ENCODE measurements at regions not wholly inside any gene's neighbourhood (a gene's known extent, or its start where the extent isn't known, plus 50 kb on each side); places are given as distances from the start of the nearest gene placed in this dataset.

GRCh38 chr3:161649900-161650484, 153.4 kb downstream of the OTOL1 start:
- DNase-seq = no peak
- Histone ChIP-seq H3K27me3 (no peaks in the 10 kb centered on the region), H3K4me3 (no peak overlapping the region), H3K9me3 (no peaks in the 10 kb centered on the region), H3K27ac (no peak overlapping the region), H3K4me1 (no peaks in the 10 kb centered on the region), H3K36me3 (replicated peaks in 1 of 2; ENCODE audit: insufficient read depth in 1 of 2, low read depth in 2 of 2) (no peaks in the 10 kb centered on the region)
- WGBS, 2 donors = 52 to 53% methylated on average over 3 of the region's 3 CpGs
- ATAC-seq = no peak
- intact Hi-C loops (cut with DNase I) = no loop called here
- no peak for TF ChIP-seq POLR2A (IDR thresholded peaks at IDR 0.05)

- no peaks in the 10 kb centered on the region for H3K4me1 ChIP-seq
- no peaks in the 10 kb centered on the region for H3K9me3 ChIP-seq
- no peak for ATAC-seq
- TF ChIP-seq POLR2A (IDR thresholded peaks at IDR 0.05) (no peak), CTCF (IDR thresholded peaks at IDR 0.05) (no peak)
- intact Hi-C loops (cut with DNase I) = no loop called here
- H3K27ac ChIP-seq = no peak overlapping the region
- WGBS, 2 donors = 37 to 39% methylated on average over 1 of the region's 1 CpG
- DNase-seq = no peak
- H3K4me3 ChIP-seq = no peak overlapping the region
- H3K36me3 ChIP-seq (replicated peaks in 1 of 2; ENCODE audit: insufficient read depth in 1 of 2, low read depth in 2 of 2) = no peaks in the 10 kb centered on the region
- no peaks in the 10 kb centered on the region for H3K27me3 ChIP-seq
Observed at GRCh38 chr3:161657786-161658185, 161.2 kb downstream of the OTOL1 start.

- no peak for TF ChIP-seq CTCF (IDR thresholded peaks at IDR 0.05)
- TF ChIP-seq POLR2A (IDR thresholded peaks at IDR 0.05) = no peak
- no peak overlapping the region for H3K27ac ChIP-seq
- 36 to 64% methylated on average over 2 of the region's 2 CpGs for WGBS, 2 donors
- no peaks in the 10 kb centered on the region for H3K27me3 ChIP-seq
- DNase-seq (no peak), ATAC-seq (no peak)
- no peaks in the 10 kb centered on the region for H3K9me3 ChIP-seq
- H3K4me1 ChIP-seq = no peaks in the 10 kb centered on the region
- intact Hi-C loops (cut with DNase I) = no loop called here
- no peaks in the 10 kb centered on the region for H3K36me3 ChIP-seq (replicated peaks in 1 of 2; ENCODE audit: insufficient read depth in 1 of 2, low read depth in 2 of 2)
- H3K4me3 ChIP-seq = no peak overlapping the region
Observed at GRCh38 chr3:161671141-161671540, 174.5 kb downstream of the OTOL1 start.

GRCh38 chr3:161672478-161672877, 175.9 kb downstream of the OTOL1 start:
- H3K27me3 ChIP-seq = no peaks in the 10 kb centered on the region
- no peaks in the 10 kb centered on the region for H3K4me1 ChIP-seq
- H3K4me3 ChIP-seq = no peak overlapping the region
- H3K36me3 ChIP-seq (replicated peaks in 1 of 2; ENCODE audit: insufficient read depth in 1 of 2, low read depth in 2 of 2) = no peaks in the 10 kb centered on the region
- 52 to 65% methylated on average over 4 of the region's 4 CpGs for WGBS, 2 donors
- TF ChIP-seq CTCF (IDR thresholded peaks at IDR 0.05) (no peak), POLR2A (IDR thresholded peaks at IDR 0.05) (no peak)
- H3K27ac ChIP-seq = no peak overlapping the region
- no peak for ATAC-seq
- intact Hi-C loops (cut with DNase I) = no loop called here
- H3K9me3 ChIP-seq = no peaks in the 10 kb centered on the region
- no peak for DNase-seq

- Histone ChIP-seq H3K4me3 (no peak overlapping the region), H3K4me1 (no peaks in the 10 kb centered on the region), H3K9me3 (no peaks in the 10 kb centered on the region), H3K27me3 (no peaks in the 10 kb centered on the region), H3K27ac (no peak overlapping the region), H3K36me3 (replicated peaks in 1 of 2; ENCODE audit: insufficient read depth in 1 of 2, low read depth in 2 of 2) (no peaks in the 10 kb centered on the region)
- intact Hi-C loops (cut with DNase I) = no loop called here
- DNase-seq (no peak), ATAC-seq (no peak)
- TF ChIP-seq POLR2A (IDR thresholded peaks at IDR 0.05) = no peak
- no peak for TF ChIP-seq CTCF (IDR thresholded peaks at IDR 0.05)
- WGBS, 2 donors = 41 to 58% methylated on average over 1 of the region's 1 CpG
Observed at GRCh38 chr3:161673866-161674265, 177.3 kb downstream of the OTOL1 start.

All from body of pancreas (tissue), 4 donors.